Activated CD8-positive, alpha-beta T cell treated with anti-CD3 and anti-CD28 coated beads for 36 hours (primary cell): ENCODE measurements at regions not wholly inside any gene's neighbourhood (a gene's known extent, or its start where the extent isn't known, plus 50 kb on each side); places are given as distances from the start of the nearest gene placed in this dataset.

Experiments
- ATAC-seq: fragments of 200-7000 bp; cut with Tn5 transposase; one replicate; pipeline ENCODE4 v1.10.0; 2021; ENCODE audit warnings: mild to moderate bottlenecking, moderate library complexity
- CTCF ChIA-PET: fragments of 350-600 bp; sonication (Branson Sonifier 250); formaldehyde crosslinking; loops from one replicate; lab custom pipeline; 2021; ENCODE audit warnings: antibody characterized with exemption; lab: Charles Lee
- POLR2A ChIA-PET: fragments of 350-600 bp; sonication (Branson Sonifier 250); formaldehyde crosslinking; loops from one replicate; lab custom pipeline; 2021; ENCODE audit warnings: antibody characterized with exemption; lab: Charles Lee
- DNase-seq: peaks from one replicate; pipeline ENCODE4 v3.0.0-alpha.2; 2020
- H3K27ac Mint-ChIP-seq: one replicate; pipeline ENCODE4 v1.8.0; 2021; ENCODE audit warnings: mild to moderate bottlenecking, mixed read lengths
- H3K27me3 Mint-ChIP-seq: one replicate; pipeline ENCODE4 v1.8.0; 2021; ENCODE audit warnings: mixed read lengths
- H3K36me3 Mint-ChIP-seq: one replicate; pipeline ENCODE4 v1.8.0; 2021; ENCODE audit warnings: low read depth, mixed read lengths
- H3K4me1 Mint-ChIP-seq: one replicate; pipeline ENCODE4 v1.8.0; 2021; ENCODE audit warnings: low read depth, mixed read lengths
- H3K4me3 Mint-ChIP-seq: one replicate; pipeline ENCODE4 v1.8.0; 2021; ENCODE audit warnings: mild to moderate bottlenecking, moderate library complexity, mixed read lengths
- H3K9me3 Mint-ChIP-seq: one replicate; pipeline ENCODE4 v1.8.0; 2021; ENCODE audit warnings: mixed read lengths
- CTCF ChIP-seq: fragments of 200-600 bp; IDR thresholded peaks from one replicate; pipeline ENCODE4 v1.8.0; 2022; ENCODE audit warnings: antibody characterized with exemption, mild to moderate bottlenecking
- intact Hi-C: fragments of 100-400 bp; cut with micrococcal nuclease; formaldehyde crosslinking; loops from one replicate; pipeline ENCODE4 v1.10.0; 2022

GRCh38 chr5:143474616-143475015 is 71.1 kb upstream of the NR3C1 start:
- H3K27ac Mint-ChIP-seq: no peak overlapping the region
- intact Hi-C loops: no loop called here
- H3K9me3 Mint-ChIP-seq: no peaks in the 10 kb centered on the region
- H3K36me3 Mint-ChIP-seq: no peaks in the 10 kb centered on the region
- no peak for TF ChIP-seq CTCF
- H3K4me1 Mint-ChIP-seq: peaks cover 2% of the 10 kb centered on the region
- no peaks in the 10 kb centered on the region for H3K27me3 Mint-ChIP-seq
- H3K4me3 Mint-ChIP-seq: no peak overlapping the region
- ChIA-PET POLR2A (no interaction called here), CTCF (no interaction called here)
- no peak for ATAC-seq
- DNase-seq: no peak

DNA sequence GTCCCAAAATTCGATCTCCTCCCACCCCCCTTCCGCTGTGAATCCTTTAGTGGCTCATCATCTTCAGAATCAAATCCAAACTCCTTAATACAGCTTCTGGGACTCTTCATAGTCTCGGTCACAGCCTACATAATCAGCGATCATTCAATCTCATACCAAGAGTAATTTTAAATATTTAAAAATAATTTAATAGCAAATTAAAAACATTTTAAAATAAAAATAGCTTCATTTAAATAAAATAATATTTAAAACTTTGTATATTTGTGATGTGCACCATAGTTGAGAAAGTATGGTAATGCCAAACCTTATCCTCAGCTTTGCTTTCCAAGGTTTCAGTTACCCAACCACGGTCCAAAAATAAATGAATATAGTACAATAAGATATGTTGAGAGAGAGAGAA is 70.0 kb upstream of the NR3C1 start:
- H3K4me3 Mint-ChIP-seq: no peak overlapping the region
- no peaks in the 10 kb centered on the region for H3K36me3 Mint-ChIP-seq
- CTCF ChIA-PET: no interaction called here
- no peak overlapping the region for H3K27ac Mint-ChIP-seq
- no peaks in the 10 kb centered on the region for H3K27me3 Mint-ChIP-seq
- POLR2A ChIA-PET: no interaction called here
- DNase-seq: no peak
- no peak for TF ChIP-seq CTCF
- H3K4me1 Mint-ChIP-seq: no peaks in the 10 kb centered on the region
- H3K9me3 Mint-ChIP-seq: no peaks in the 10 kb centered on the region
- ATAC-seq: no peak
- intact Hi-C loops: no loop called here

GRCh38 chr5:143472576-143472975 is 69.1 kb upstream of the NR3C1 start:
- no peaks in the 10 kb centered on the region for H3K9me3 Mint-ChIP-seq
- intact Hi-C loops: no loop called here
- ChIA-PET POLR2A (no interaction called here), CTCF (interaction anchor here (1.2 kb wide), 1 partner anchor 11 kb away, joined by 4 read pairs; no protein-coding TSS in a partner anchor)
- no peaks in the 10 kb centered on the region for H3K27me3 Mint-ChIP-seq
- ATAC-seq (no peak), DNase-seq (no peak)
- TF ChIP-seq CTCF: no peak
- no peak overlapping the region for H3K27ac Mint-ChIP-seq
- no peaks in the 10 kb centered on the region for H3K4me1 Mint-ChIP-seq
- H3K36me3 Mint-ChIP-seq: no peaks in the 10 kb centered on the region
- H3K4me3 Mint-ChIP-seq: no peak overlapping the region

- no peaks in the 10 kb centered on the region for H3K36me3 Mint-ChIP-seq
- TF ChIP-seq CTCF: no peak
- no peak overlapping the region for H3K4me3 Mint-ChIP-seq
- intact Hi-C loops: no loop called here
- no peaks in the 10 kb centered on the region for H3K4me1 Mint-ChIP-seq
- POLR2A ChIA-PET: no interaction called here
- ATAC-seq (no peak), DNase-seq (no peak)
- H3K27ac Mint-ChIP-seq: no peak overlapping the region
- CTCF ChIA-PET: interaction anchor here (0.8 to 1.2 kb wide), 2 partner anchors 11 to 152 kb away, joined by 3 to 4 read pairs; no protein-coding TSS in a partner anchor
- H3K27me3 Mint-ChIP-seq: no peaks in the 10 kb centered on the region
- H3K9me3 Mint-ChIP-seq: no peaks in the 10 kb centered on the region
Measured at GRCh38 chr5:143471666-143472464, 68.4 kb upstream of the NR3C1 start.

DNA sequence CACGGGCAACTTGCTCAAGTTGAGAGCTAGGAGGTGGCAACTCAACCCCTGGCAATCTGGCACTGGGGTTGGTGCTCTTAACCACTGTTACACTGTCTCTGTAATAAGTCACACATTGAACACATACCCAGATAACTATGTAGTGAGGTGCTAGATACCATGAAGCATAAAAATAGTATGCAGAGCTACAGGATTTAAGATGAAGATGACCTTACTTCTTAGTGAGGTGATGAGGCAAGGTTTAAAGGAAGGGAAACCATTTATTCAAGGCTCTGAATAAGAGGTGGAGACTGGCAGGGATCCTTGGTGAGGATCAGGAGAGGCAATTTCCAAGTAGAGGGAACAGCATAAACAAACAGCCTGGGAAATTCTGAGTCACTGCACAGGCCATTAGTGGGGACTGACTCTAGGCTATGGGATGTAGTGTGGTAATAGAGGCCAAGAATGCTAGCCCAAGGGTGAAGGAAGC is 67.6 kb upstream of the NR3C1 start:
- peaks cover 1% of the 10 kb centered on the region for H3K27me3 Mint-ChIP-seq
- ChIA-PET POLR2A (no interaction called here), CTCF (interaction anchor here (0.8 kb wide), 1 partner anchor 151 kb away, joined by 3 read pairs; no protein-coding TSS in a partner anchor)
- ATAC-seq: no peak
- intact Hi-C loops: no loop called here
- no peaks in the 10 kb centered on the region for H3K4me1 Mint-ChIP-seq
- DNase-seq: no peak
- no peaks in the 10 kb centered on the region for H3K9me3 Mint-ChIP-seq
- H3K27ac Mint-ChIP-seq: no peak overlapping the region
- no peak overlapping the region for H3K4me3 Mint-ChIP-seq
- no peak for TF ChIP-seq CTCF
- no peaks in the 10 kb centered on the region for H3K36me3 Mint-ChIP-seq
